Esophagus muscularis mucosa (tissue), 4 donors: ENCODE measurements at regions not wholly inside any gene's neighbourhood (a gene's known extent, or its start where the extent isn't known, plus 50 kb on each side); places are given as distances from the start of the nearest gene placed in this dataset.

Source experiments
- DNase-seq: peaks from one replicate; pipeline ENCODE4 v3.0.0-alpha.2; 2017; ENCODE audit errors: extremely low spot score
- H3K27ac ChIP-seq, 4 donors: fragments of 200-600 bp; sonication (generic); replicated peaks in 1 of 4; 1 replicate in 3 of 4; 2 replicates in 1 of 4; pipeline ENCODE4 v1.5.1; 2016 to 2019; ENCODE audit warnings: mild to moderate bottlenecking in 1 of 4
- H3K27me3 ChIP-seq, 4 donors: fragments of 200-600 bp; sonication (generic); one replicate each; pipeline versions ENCODE4 v1.5.1 to v1.6.0; 2016 to 2019
- H3K36me3 ChIP-seq, 4 donors: fragments of 200-600 bp; sonication (generic); one replicate each; pipeline ENCODE4 v1.5.1; 2016 to 2019
- H3K4me1 ChIP-seq, 4 donors: fragments of 200-600 bp; sonication (generic); one replicate each; pipeline ENCODE4 v1.5.1; 2016 to 2019
- H3K4me3 ChIP-seq, 4 donors: fragments of 200-600 bp; sonication (generic); 1 replicate in 2 of 4; 2 replicates in 2 of 4; pipeline ENCODE4 v1.5.1; 2016 to 2019; ENCODE audit warnings: mild to moderate bottlenecking in 4 of 4, moderate library complexity in 1 of 4
- H3K9me3 ChIP-seq, 4 donors: fragments of 200-600 bp; sonication (generic); 1 replicate in 3 of 4; 2 replicates in 1 of 4; pipeline ENCODE4 v1.5.1; 2016 to 2019
- EP300 ChIP-seq: sonication (generic); formaldehyde crosslinking; IDR thresholded peaks from one replicate; pipeline ENCODE4 v1.6.1; 2017; ENCODE audit warnings: antibody characterized with exemption
- POLR2A ChIP-seq: fragments of 450-650 bp; IDR thresholded peaks from one replicate; pipeline ENCODE4 v1.6.1; 2017; ENCODE audit warnings: antibody characterized with exemption, moderate library complexity, mild to moderate bottlenecking, low read depth
- POLR2AphosphoS5 ChIP-seq, 2 donors: sonication (generic); formaldehyde crosslinking; IDR thresholded peaks; one replicate each; pipeline ENCODE4 v1.6.1; 2017; ENCODE audit warnings: antibody characterized with exemption in 2 of 2
- WGBS: methylation state at CpG from one replicate; pipeline ENCODE4 v1.1.5; 2018; 5-methylcytosine and 5-hydroxymethylcytosine counted together
- intact Hi-C: fragments of 100-400 bp; cut with DNase I; formaldehyde crosslinking; loops from one replicate; pipeline ENCODE4 v1.15.1; 2023
- TF ChIP-seq, protein P1 (sequence below), 3 experiments: fragments of 200-600 bp in 2 of 3; fragments of 450-650 bp in 1 of 3; sonication (generic) in 2 of 3; IDR thresholded peaks; one replicate each; pipeline ENCODE4 v1.5.1; 2017 to 2019; ENCODE audit warnings: antibody characterized with exemption in 3 of 3, mild to moderate bottlenecking in 2 of 3, moderate library complexity in 1 of 3

DNA sequence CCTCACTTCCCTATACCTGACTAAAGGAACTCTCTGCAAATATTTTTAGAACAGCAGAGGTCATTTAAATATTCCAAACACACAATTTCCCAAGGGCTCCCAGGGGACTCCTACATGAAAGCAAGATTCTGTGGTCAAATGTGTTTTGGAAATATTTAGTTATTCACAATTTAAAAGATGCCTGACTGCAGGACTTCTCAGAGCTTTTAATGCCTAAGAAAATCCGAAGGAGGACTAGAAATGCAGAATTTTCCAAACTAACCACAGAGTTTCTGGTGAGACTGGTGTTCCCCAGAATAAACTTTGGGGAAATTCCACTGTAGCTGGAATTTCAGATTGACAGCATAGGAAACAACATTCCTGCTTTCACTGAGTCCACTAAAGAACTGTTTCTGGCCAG, 84.8 kb upstream of the MAP1LC3B2 start:
- Histone ChIP-seq H3K27ac (no peak overlapping the region), H3K4me1 (no peaks in the 10 kb centered on the region), H3K36me3 (no peaks in the 10 kb centered on the region), H3K27me3 (no peaks in the 10 kb centered on the region), H3K4me3 (no peak overlapping the region), H3K9me3 (peaks cover 0 to 9% (median 4%) of the 10 kb centered on the region in 4 donors)
- DNase-seq = no peak
- intact Hi-C loops = no loop called here
- 79% methylated on average over 1 of the region's 1 CpG for WGBS
- no peak for TF ChIP-seq POLR2AphosphoS5 (IDR thresholded peaks at IDR 0.05)
- TF ChIP-seq EP300 = no peak
- TF ChIP-seq, protein P1, sequence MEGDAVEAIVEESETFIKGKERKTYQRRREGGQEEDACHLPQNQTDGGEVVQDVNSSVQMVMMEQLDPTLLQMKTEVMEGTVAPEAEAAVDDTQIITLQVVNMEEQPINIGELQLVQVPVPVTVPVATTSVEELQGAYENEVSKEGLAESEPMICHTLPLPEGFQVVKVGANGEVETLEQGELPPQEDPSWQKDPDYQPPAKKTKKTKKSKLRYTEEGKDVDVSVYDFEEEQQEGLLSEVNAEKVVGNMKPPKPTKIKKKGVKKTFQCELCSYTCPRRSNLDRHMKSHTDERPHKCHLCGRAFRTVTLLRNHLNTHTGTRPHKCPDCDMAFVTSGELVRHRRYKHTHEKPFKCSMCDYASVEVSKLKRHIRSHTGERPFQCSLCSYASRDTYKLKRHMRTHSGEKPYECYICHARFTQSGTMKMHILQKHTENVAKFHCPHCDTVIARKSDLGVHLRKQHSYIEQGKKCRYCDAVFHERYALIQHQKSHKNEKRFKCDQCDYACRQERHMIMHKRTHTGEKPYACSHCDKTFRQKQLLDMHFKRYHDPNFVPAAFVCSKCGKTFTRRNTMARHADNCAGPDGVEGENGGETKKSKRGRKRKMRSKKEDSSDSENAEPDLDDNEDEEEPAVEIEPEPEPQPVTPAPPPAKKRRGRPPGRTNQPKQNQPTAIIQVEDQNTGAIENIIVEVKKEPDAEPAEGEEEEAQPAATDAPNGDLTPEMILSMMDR (IDR thresholded peaks at IDR 0.05) = no peak
- no peak for TF ChIP-seq POLR2A

DNA sequence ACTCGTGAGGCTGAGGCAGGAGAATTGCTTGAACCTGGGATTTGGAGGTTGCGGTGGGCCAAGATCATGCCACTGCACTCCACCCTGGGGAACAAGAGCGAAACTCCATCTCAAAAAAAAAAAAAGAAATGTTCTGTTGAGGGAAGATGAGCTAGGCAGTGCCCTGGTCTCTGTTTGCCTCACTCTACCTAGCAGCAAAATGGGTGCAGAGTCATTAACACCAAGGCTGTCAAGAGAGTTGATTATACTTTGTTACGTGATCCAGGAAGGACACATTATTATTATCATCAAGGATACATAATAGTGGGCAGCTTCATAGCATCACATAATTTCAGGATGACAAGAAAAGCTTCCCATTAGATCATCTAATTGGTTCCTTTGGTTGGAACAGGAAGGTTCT, 84.3 kb upstream of the MAP1LC3B2 start:
- 98% methylated on average over 4 of the region's 4 CpGs for WGBS
- intact Hi-C loops = no loop called here
- Histone ChIP-seq H3K4me1 (no peaks in the 10 kb centered on the region), H3K4me3 (no peak overlapping the region), H3K27me3 (no peaks in the 10 kb centered on the region), H3K9me3 (peaks cover 0 to 9% (median 4%) of the 10 kb centered on the region in 4 donors), H3K36me3 (no peaks in the 10 kb centered on the region), H3K27ac (no peak overlapping the region)
- no peak for DNase-seq
- TF ChIP-seq, protein P1 (IDR thresholded peaks at IDR 0.05) = no peak
- TF ChIP-seq POLR2A (no peak), EP300 (no peak), POLR2AphosphoS5 (IDR thresholded peaks at IDR 0.05) (no peak)

DNA sequence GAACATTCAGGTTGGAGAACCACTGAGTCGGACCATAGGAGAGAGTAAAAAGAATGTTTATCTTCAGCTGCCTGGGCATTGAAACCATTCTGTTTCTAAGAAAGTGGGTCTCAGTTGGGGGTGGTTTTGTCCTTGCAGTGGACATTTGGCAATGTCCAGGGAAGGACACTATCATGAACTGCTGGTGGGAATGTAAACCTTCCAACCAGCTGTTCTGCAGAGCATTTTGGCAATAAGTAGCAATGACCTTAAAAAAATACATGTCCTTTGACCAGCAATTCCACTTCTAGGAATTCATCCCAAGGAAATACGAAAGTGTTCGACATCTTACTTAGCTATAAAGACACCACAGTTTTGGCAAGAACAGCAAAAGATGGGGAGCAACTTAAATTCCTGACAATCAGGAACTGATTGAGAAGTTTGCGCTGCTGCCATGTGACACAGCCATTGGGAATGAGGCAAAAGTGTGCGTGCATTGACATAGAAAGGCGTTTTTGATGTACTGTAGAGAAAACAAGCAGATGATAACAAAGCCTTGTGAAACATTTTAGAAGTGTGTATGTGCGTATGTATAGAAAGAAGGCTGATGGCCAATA, 82.9 kb upstream of the MAP1LC3B2 start:
- 91% methylated on average over 7 of the region's 7 CpGs for WGBS
- intact Hi-C loops = no loop called here
- TF ChIP-seq, protein P1 (IDR thresholded peaks at IDR 0.05) = no peak
- no peak for TF ChIP-seq EP300
- no peak for TF ChIP-seq POLR2A
- no peak for TF ChIP-seq POLR2AphosphoS5 (IDR thresholded peaks at IDR 0.05)

DNA sequence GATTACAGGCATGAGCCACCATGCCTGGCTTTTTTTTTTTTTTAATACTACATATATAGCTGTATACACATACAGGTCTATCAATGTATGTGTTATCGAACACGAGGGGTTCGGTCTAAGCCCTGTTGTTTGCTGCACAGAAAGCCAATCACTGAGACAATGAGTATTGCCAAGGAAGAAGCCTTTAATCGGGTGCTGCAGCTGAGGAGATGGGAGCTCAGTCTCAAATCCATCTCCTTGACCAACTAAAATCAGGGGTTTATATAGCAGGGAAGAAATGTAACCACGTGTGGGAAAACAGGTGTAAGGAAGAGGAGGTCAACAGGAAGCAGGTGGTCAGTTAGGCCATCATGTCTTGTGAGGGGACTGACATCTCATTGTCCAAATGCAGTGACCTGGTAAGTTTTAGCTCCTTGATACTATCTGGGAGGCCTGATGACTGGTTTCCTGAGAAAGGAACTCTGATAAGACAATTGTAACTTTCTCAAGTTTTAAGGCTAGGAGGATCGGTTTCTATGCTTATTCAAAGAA, 80.9 kb upstream of the MAP1LC3B2 start:
- 76% methylated on average over 6 of the region's 6 CpGs for WGBS
- TF ChIP-seq, protein P1 (IDR thresholded peaks at IDR 0.05) = no peak
- DNase-seq = no peak
- Histone ChIP-seq H3K4me3 (no peak overlapping the region), H3K36me3 (no peaks in the 10 kb centered on the region), H3K4me1 (no peaks in the 10 kb centered on the region), H3K9me3 (peaks cover 0 to 9% (median 4%) of the 10 kb centered on the region in 4 donors), H3K27ac (no peak overlapping the region), H3K27me3 (peaks cover 0 to 8% (median 0%) of the 10 kb centered on the region in 4 donors)
- intact Hi-C loops = no loop called here

More for the DNA sequence above, 82.9 kb upstream of the MAP1LC3B2 start:
- no peak overlapping the region for H3K4me3 ChIP-seq
- no peak for DNase-seq
- H3K36me3 ChIP-seq = no peaks in the 10 kb centered on the region
- no peaks in the 10 kb centered on the region for H3K27me3 ChIP-seq
- peaks cover 0 to 9% (median 4%) of the 10 kb centered on the region in 4 donors for H3K9me3 ChIP-seq
- no peak overlapping the region for H3K27ac ChIP-seq
- no peaks in the 10 kb centered on the region for H3K4me1 ChIP-seq
